HepG2 (cell line): ENCODE measurements at regions not wholly inside any gene's neighbourhood (a gene's known extent, or its start where the extent isn't known, plus 50 kb on each side); places are given as distances from the start of the nearest gene placed in this dataset.

Source experiments
- ATAC-seq: fragments of 200-7000 bp; cut with Tn5 transposase; 3 replicates; pipeline ENCODE4 v1.9.1; 2020; ENCODE audit warnings: mild to moderate bottlenecking, moderate library complexity
- BruUV-seq: library from RNA; stranded (reverse); fragments of 400-500 nt; replicated peaks from 2 replicates; lab custom pipeline; 2021; lab: Mats Ljungman, UMichigan
- CTCF ChIA-PET: fragments of 300-600 bp; formaldehyde crosslinking; extraction: SDS; loops from one replicate; lab custom pipeline; 2021; ENCODE audit warnings: low total read pairs, inconsistent platforms, low intra/inter-chr PET ratio; lab: Yijun Ruan, JAX
- POLR2A ChIA-PET: fragments of 350-600 bp; sonication (Branson Sonifier 250); formaldehyde crosslinking; loops from one replicate; lab custom pipeline; 2020; ENCODE audit warnings: antibody characterized with exemption, inconsistent platforms; lab: Yijun Ruan, JAX
- DNase-seq: peaks from one replicate; pipeline ENCODE4 v3.0.0-alpha.2; 2015; ENCODE audit warnings: low spot score
- FAIRE-seq: peaks from 3 replicates; lab custom pipeline; 2011; peaks lifted over from hg19 to GRCh38; lab: Jason Lieb, UNC
- H2AFZ ChIP-seq: one replicate; pipeline ENCODE4 v1.6.1; 2011; ENCODE audit warnings: low read length, inconsistent platforms
- H3K27ac ChIP-seq: fragments of 300-600 bp; 3 replicates; pipeline ENCODE4 v1.8.0; 2011; ENCODE audit warnings: mixed run types, mild to moderate bottlenecking, mixed read lengths, low read length, inconsistent platforms; ENCODE audit not compliant: insufficient read depth; ENCODE audit errors: extremely low read length
- H3K27me3 ChIP-seq, 2 experiments: fragments of 200-600 bp in 1 of 2; 2 replicates in 1 of 2; 3 replicates in 1 of 2; pipeline versions ENCODE4 v1.6.0 to v1.8.0; 2011; ENCODE audit warnings: low read length in 2 of 2, mild to moderate bottlenecking in 2 of 2, moderate library complexity in 2 of 2, inconsistent platforms in 1 of 2; ENCODE audit not compliant: insufficient read depth in 2 of 2, control insufficient read depth in 1 of 2
- H3K36me3 ChIP-seq, 2 experiments: fragments of 200-600 bp in 1 of 2; replicated peaks in 1 of 2; 2 replicates in 1 of 2; 3 replicates in 1 of 2; pipeline versions ENCODE4 v1.5.1 to v1.8.0; 2011; ENCODE audit warnings: low read length in 2 of 2, inconsistent platforms in 1 of 2; ENCODE audit not compliant: insufficient read depth in 2 of 2, control insufficient read depth in 1 of 2
- H3K4me1 ChIP-seq: 2 replicates; pipeline ENCODE4 v1.5.1; 2012; ENCODE audit warnings: low read length, inconsistent platforms; ENCODE audit not compliant: insufficient read depth
- H3K4me2 ChIP-seq: 2 replicates; pipeline ENCODE4 v1.6.0; 2011; ENCODE audit warnings: low read depth, low read length, inconsistent platforms
- H3K4me3 ChIP-seq, 3 experiments: fragments of 200-600 bp in 1 of 3; sonication (generic), shearing (Covaris generic) in 1 of 3; replicated peaks in 1 of 3; 2 replicates each; pipeline ENCODE4 v1.5.1; 2011 to 2016; ENCODE audit warnings: low read length in 3 of 3, inconsistent platforms in 2 of 3, low read depth in 2 of 3, mild to moderate bottlenecking in 2 of 3, control low read depth in 1 of 3, mixed read lengths in 1 of 3; ENCODE audit not compliant: insufficient read depth in 1 of 3
- H3K79me2 ChIP-seq: one replicate; pipeline ENCODE4 v1.6.1; 2011; ENCODE audit warnings: low read length, inconsistent platforms; ENCODE audit not compliant: insufficient read depth
- H3K9ac ChIP-seq: 2 replicates; pipeline ENCODE4 v1.6.0; 2011; ENCODE audit warnings: mild to moderate bottlenecking, low read depth, low read length, inconsistent platforms; ENCODE audit not compliant: insufficient read depth
- H3K9me3 ChIP-seq: 2 replicates; pipeline ENCODE4 v1.5.1; 2012; ENCODE audit warnings: mild to moderate bottlenecking, low read length
- H4K20me1 ChIP-seq: 2 replicates; pipeline ENCODE4 v1.6.0; 2011; ENCODE audit warnings: inconsistent platforms, mild to moderate bottlenecking, low read length, moderate library complexity; ENCODE audit not compliant: insufficient read depth
- FOXC1 ChIP-seq: sonication (generic); formaldehyde crosslinking; IDR thresholded peaks from 2 replicates; pipeline ENCODE4 v1.8.0; 2022; ENCODE audit warnings: mild to moderate bottlenecking, missing genetic modification reagents, borderline replicate concordance
- KDM5B ChIP-seq: sonication (generic); formaldehyde crosslinking; IDR thresholded peaks from 2 replicates; pipeline ENCODE4 v1.4.0; 2020; ENCODE audit warnings: missing genetic modification reagents, mild to moderate bottlenecking, borderline replicate concordance
- MAF1 ChIP-seq: sonication (generic); formaldehyde crosslinking; IDR thresholded peaks from 2 replicates; pipeline ENCODE4 v1.5.0; 2020; ENCODE audit warnings: missing genetic modification reagents, borderline replicate concordance
- MZF1 ChIP-seq: sonication (generic); formaldehyde crosslinking; IDR thresholded peaks from 2 replicates; pipeline ENCODE4 v1.8.1; 2023; ENCODE audit warnings: mild to moderate bottlenecking, missing genetic modification reagents, borderline replicate concordance
- NFIC ChIP-seq: IDR thresholded peaks from 2 replicates; pipeline ENCODE4 v1.6.1; 2012; ENCODE audit warnings: mild to moderate bottlenecking, low read length, inconsistent platforms
- RNF219 ChIP-seq: sonication (generic); formaldehyde crosslinking; IDR thresholded peaks from 2 replicates; pipeline ENCODE4 v1.5.0; 2020; ENCODE audit warnings: mild to moderate bottlenecking, missing genetic modification reagents
- ZBTB1 ChIP-seq: sonication (generic); formaldehyde crosslinking; IDR thresholded peaks from 2 replicates; pipeline ENCODE4 v1.4.0; 2020; ENCODE audit warnings: missing genetic modification reagents, borderline replicate concordance
- ZBTB7B ChIP-seq: sonication (generic); formaldehyde crosslinking; IDR thresholded peaks from 2 replicates; pipeline ENCODE4 v1.4.0; 2020; ENCODE audit warnings: missing genetic modification reagents
- ZIK1 ChIP-seq: sonication (generic); formaldehyde crosslinking; IDR thresholded peaks from 2 replicates; pipeline ENCODE4 v1.5.0; 2020; ENCODE audit warnings: mild to moderate bottlenecking, low read depth, missing genetic modification reagents, borderline replicate concordance
- ZNF143 ChIP-seq: sonication (generic); formaldehyde crosslinking; IDR thresholded peaks from 2 replicates; pipeline ENCODE4 v1.4.0; 2020; ENCODE audit warnings: missing genetic modification reagents
- ZNF333 ChIP-seq: sonication (generic); formaldehyde crosslinking; IDR thresholded peaks from 2 replicates; pipeline ENCODE4 v1.4.0; 2020; ENCODE audit warnings: mild to moderate bottlenecking, missing genetic modification reagents, borderline replicate concordance
- WGBS: methylation state at CpG from one replicate; pipeline ENCODE4 v1.1.6; 2017; ENCODE audit warnings: low lambda C conversion rate; 5-methylcytosine and 5-hydroxymethylcytosine counted together
- in situ Hi-C: cut with HindIII; loops from 2 replicates; pipeline ENCODE4 v1.10.0; 2017; ENCODE audit warnings: low pct_unique_long_range_greater_than_20kb; ENCODE audit not compliant: extremely low pct_ligation_motif_present
- intact Hi-C: fragments of 100-400 bp; cut with micrococcal nuclease; formaldehyde crosslinking; loops from one replicate; pipeline ENCODE4 v1.10.0; 2022; ENCODE audit not compliant: unreplicated experiment
- TF ChIP-seq, protein P1 (sequence below): sonication (generic); formaldehyde crosslinking; IDR thresholded peaks from 2 replicates; pipeline ENCODE4 v1.5.0; 2020; ENCODE audit warnings: missing genetic modification reagents
- TF ChIP-seq, protein P2 (sequence below), 2 experiments: sonication (generic) in 1 of 2; formaldehyde crosslinking in 1 of 2; IDR thresholded peaks; 2 replicates each; pipeline versions ENCODE4 v1.4.0 to v1.6.1; 2018 to 2020; ENCODE audit warnings: missing genetic modification reagents in 2 of 2, borderline replicate concordance in 1 of 2, low read depth in 1 of 2, mild to moderate bottlenecking in 1 of 2, missing biosample characterization in 1 of 2

DNA sequence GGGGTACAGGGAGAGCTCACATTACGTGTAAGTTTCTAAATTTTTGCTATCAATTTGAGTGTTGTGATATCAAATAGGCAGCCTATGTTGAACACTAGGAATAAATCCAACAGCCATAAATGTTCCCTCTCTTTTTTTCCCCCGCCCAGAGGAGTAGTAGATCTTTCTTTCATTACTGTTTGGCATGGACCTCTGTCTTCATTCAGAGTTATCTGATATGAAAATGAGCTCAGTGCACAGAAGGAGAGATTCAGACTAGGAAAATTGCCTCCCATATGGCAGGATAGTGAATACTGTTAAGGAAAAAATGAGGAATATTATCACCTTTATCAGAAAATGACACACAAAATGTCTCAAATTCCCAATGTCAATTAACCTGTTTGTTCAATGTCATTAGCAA lies 110.0 kb upstream of the EYS start:
- no peak overlapping the region for H2AFZ ChIP-seq
- no TSS peak for BruUV-seq
- in situ Hi-C loops (no loop called here), intact Hi-C loops (no loop called here)
- H3K4me3 ChIP-seq: no peak overlapping the region
- no peak overlapping the region for H3K4me2 ChIP-seq
- no peaks in the 10 kb centered on the region for H3K27me3 ChIP-seq
- DNase-seq (no peak), ATAC-seq (no peak), FAIRE-seq (no peak)
- no peaks in the 10 kb centered on the region for H3K9me3 ChIP-seq
- no peaks in the 10 kb centered on the region for H3K36me3 ChIP-seq
- no peak overlapping the region for H3K27ac ChIP-seq
- no peaks in the 10 kb centered on the region for H3K4me1 ChIP-seq
- H3K79me2 ChIP-seq: no peaks in the 10 kb centered on the region
- TF ChIP-seq RNF219 (no peak), ZNF143 (CRISPR knock-in tag) (no peak), KDM5B (no peak)
- WGBS: 2% methylated on average over 2 of the region's 2 CpGs
- ChIA-PET CTCF (no interaction called here), POLR2A (no interaction called here)
- H4K20me1 ChIP-seq: no peaks in the 10 kb centered on the region
- H3K9ac ChIP-seq: no peak overlapping the region

GRCh38 chr6:65814071-65814470 lies 107.0 kb upstream of the EYS start:
- Histone ChIP-seq H3K27me3 (no peaks in the 10 kb centered on the region), H4K20me1 (no peaks in the 10 kb centered on the region), H3K9me3 (no peaks in the 10 kb centered on the region), H3K9ac (no peak overlapping the region), H3K79me2 (no peaks in the 10 kb centered on the region), H3K4me1 (no peaks in the 10 kb centered on the region), H3K4me3 (no peak overlapping the region), H3K36me3 (no peaks in the 10 kb centered on the region), H3K4me2 (no peak overlapping the region), H2AFZ (no peak overlapping the region), H3K27ac (no peak overlapping the region)
- no peak for FAIRE-seq
- no peak for ATAC-seq
- CTCF ChIA-PET: no interaction called here
- BruUV-seq: no TSS peak
- intact Hi-C loops: no loop called here
- no peak for DNase-seq
- WGBS: 3% methylated on average over 3 of the region's 3 CpGs
- in situ Hi-C loops: no loop called here
- POLR2A ChIA-PET: no interaction called here
- TF ChIP-seq, protein P1, sequence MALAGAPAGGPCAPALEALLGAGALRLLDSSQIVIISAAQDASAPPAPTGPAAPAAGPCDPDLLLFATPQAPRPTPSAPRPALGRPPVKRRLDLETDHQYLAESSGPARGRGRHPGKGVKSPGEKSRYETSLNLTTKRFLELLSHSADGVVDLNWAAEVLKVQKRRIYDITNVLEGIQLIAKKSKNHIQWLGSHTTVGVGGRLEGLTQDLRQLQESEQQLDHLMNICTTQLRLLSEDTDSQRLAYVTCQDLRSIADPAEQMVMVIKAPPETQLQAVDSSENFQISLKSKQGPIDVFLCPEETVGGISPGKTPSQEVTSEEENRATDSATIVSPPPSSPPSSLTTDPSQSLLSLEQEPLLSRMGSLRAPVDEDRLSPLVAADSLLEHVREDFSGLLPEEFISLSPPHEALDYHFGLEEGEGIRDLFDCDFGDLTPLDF (CRISPR knock-in tag): no peak
- no peak for TF ChIP-seq ZBTB7B (CRISPR knock-in tag)
- TF ChIP-seq ZBTB1 (CRISPR knock-in tag): no peak
- TF ChIP-seq ZIK1 (CRISPR knock-in tag): no peak
- no peak for TF ChIP-seq NFIC
- TF ChIP-seq MAF1: no peak
- TF ChIP-seq, protein P2, sequence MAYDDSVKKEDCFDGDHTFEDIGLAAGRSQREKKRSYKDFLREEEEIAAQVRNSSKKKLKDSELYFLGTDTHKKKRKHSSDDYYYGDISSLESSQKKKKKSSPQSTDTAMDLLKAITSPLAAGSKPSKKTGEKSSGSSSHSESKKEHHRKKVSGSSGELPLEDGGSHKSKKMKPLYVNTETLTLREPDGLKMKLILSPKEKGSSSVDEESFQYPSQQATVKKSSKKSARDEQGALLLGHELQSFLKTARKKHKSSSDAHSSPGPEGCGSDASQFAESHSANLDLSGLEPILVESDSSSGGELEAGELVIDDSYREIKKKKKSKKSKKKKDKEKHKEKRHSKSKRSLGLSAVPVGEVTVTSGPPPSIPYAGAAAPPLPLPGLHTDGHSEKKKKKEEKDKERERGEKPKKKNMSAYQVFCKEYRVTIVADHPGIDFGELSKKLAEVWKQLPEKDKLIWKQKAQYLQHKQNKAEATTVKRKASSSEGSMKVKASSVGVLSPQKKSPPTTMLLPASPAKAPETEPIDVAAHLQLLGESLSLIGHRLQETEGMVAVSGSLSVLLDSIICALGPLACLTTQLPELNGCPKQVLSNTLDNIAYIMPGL (CRISPR knock-in tag; IDR thresholded peaks at IDR 0.05; ENCODE audit: borderline replicate concordance in 1 of 2, low read depth in 1 of 2): no peak
- no peak for TF ChIP-seq ZNF333 (CRISPR knock-in tag)
- no peak for TF ChIP-seq MZF1 (CRISPR knock-in tag)
- no peak for TF ChIP-seq FOXC1
